Neural progenitor cell (in vitro differentiated cells): ENCODE measurements at regions not wholly inside any gene's neighbourhood (a gene's known extent, or its start where the extent isn't known, plus 50 kb on each side); places are given as distances from the start of the nearest gene placed in this dataset.

ENCODE experiments used
- EZH2 ChIP-seq: fragments of 200-600 bp; sonication (generic); IDR thresholded peaks from 2 replicates; pipeline ENCODE4 v1.6.1; 2017; ENCODE audit warnings: antibody characterized with exemption, mild to moderate bottlenecking, moderate library complexity
- TF ChIP-seq, protein P1 (sequence below): fragments of 200-600 bp; sonication (generic); IDR thresholded peaks from 2 replicates; pipeline ENCODE4 v1.5.1; 2017; ENCODE audit warnings: antibody characterized with exemption, mild to moderate bottlenecking

DNA sequence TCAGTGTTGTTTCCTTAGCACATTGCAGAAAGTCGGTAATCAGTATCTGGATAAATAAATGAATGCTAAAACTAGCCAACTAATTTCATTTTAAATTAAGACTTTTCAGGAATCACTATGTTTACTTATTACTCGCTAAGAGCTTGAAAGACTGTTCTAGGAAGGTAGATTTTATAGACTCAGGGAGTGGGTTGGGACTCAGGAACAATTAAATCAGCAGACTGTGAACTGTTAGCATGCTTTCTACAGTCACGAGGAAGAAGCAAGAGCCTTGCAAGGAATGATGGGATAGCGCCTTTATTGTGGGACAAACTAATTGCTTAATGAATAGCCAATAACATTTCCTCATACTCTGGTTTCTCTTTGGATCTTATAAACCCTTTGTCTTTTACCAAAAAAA, 183.2 kb upstream of the AADAT start:
- TF ChIP-seq, protein P1, sequence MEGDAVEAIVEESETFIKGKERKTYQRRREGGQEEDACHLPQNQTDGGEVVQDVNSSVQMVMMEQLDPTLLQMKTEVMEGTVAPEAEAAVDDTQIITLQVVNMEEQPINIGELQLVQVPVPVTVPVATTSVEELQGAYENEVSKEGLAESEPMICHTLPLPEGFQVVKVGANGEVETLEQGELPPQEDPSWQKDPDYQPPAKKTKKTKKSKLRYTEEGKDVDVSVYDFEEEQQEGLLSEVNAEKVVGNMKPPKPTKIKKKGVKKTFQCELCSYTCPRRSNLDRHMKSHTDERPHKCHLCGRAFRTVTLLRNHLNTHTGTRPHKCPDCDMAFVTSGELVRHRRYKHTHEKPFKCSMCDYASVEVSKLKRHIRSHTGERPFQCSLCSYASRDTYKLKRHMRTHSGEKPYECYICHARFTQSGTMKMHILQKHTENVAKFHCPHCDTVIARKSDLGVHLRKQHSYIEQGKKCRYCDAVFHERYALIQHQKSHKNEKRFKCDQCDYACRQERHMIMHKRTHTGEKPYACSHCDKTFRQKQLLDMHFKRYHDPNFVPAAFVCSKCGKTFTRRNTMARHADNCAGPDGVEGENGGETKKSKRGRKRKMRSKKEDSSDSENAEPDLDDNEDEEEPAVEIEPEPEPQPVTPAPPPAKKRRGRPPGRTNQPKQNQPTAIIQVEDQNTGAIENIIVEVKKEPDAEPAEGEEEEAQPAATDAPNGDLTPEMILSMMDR, result no peak
- TF ChIP-seq EZH2, result no peak
